ENCODE measurements at regions not wholly inside any gene's neighbourhood (a gene's known extent, or its start where the extent isn't known, plus 50 kb on each side); places are given as distances from the start of the nearest gene placed in this dataset.

GRCh38 chr6:66814156-66814555 is 1107.1 kb upstream of the EYS start:
- TF ChIP-seq, protein P1, sequence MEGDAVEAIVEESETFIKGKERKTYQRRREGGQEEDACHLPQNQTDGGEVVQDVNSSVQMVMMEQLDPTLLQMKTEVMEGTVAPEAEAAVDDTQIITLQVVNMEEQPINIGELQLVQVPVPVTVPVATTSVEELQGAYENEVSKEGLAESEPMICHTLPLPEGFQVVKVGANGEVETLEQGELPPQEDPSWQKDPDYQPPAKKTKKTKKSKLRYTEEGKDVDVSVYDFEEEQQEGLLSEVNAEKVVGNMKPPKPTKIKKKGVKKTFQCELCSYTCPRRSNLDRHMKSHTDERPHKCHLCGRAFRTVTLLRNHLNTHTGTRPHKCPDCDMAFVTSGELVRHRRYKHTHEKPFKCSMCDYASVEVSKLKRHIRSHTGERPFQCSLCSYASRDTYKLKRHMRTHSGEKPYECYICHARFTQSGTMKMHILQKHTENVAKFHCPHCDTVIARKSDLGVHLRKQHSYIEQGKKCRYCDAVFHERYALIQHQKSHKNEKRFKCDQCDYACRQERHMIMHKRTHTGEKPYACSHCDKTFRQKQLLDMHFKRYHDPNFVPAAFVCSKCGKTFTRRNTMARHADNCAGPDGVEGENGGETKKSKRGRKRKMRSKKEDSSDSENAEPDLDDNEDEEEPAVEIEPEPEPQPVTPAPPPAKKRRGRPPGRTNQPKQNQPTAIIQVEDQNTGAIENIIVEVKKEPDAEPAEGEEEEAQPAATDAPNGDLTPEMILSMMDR (IDR thresholded peaks at IDR 0.05; ENCODE audit: borderline replicate concordance, insufficient read depth, low read depth, low read length), result no peak
- H3K4me3 ChIP-seq (ENCODE audit: low read depth, low read length), result no peak overlapping the region

DNA sequence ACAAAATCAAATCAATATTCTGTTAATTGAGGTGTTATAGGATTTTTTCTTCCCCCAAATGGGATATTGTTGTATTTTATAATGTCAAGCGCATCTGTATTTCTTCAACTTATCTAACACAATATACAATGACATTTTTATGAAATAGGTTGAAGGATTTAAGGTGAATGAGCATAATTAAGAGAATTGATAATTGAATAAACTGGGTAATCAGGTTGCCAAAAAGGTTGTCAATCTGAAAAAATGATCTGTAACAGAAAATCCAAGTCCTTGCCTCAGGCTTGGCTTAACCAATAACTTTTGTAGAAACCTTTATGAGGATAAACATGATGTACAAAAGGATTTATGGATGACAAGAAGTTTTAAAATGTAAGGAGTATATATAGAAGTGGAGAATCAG is 1101.7 kb upstream of the EYS start:
- no peak overlapping the region for H3K4me3 ChIP-seq (ENCODE audit: low read depth, low read length)

DNA sequence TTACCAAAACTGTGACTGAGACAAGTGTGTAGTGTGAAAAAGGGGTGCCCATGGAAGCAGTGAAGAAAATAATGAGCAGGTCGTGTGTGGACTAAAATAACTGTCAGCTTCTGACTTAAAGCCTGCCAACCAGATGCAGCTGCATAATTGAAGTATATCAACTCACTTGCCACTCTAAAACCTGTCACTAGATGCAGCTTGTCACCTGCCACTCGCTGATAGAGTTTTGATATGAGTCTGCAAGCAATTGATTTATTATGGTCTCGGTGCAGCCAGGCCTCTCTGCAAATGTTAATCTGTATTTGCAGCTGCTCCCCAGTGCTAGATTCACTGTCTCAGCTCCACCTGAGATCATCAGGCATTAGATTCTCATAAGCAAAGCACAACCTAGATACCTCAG is 1090.0 kb upstream of the EYS start:
- H3K4me3 ChIP-seq (ENCODE audit: low read depth, low read length), result no peak overlapping the region
- TF ChIP-seq, protein P1 (IDR thresholded peaks at IDR 0.05; ENCODE audit: borderline replicate concordance, insufficient read depth, low read depth, low read length), result no peak

More for the DNA sequence above, 1101.7 kb upstream of the EYS start:
- TF ChIP-seq, protein P1 (IDR thresholded peaks at IDR 0.05; ENCODE audit: borderline replicate concordance, insufficient read depth, low read depth, low read length), result no peak

DNA sequence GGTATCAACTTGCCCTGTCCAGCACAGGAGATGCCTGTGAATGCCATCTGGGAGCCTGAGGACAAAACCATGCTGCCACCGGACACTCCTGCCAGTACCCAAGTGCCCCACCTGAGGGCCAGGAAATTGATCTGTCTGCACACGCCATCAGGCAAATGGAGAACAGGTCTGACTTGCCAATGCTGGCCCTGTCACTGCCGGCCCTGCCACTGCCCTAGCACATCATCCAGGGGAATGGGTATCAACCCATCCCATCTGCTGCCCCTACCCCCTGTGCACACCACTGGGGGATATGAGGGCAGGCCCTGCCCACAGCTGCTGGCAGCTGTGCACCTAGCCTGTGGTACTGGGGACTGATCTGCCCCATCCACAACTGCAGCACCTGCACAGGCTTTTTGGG is 1081.6 kb upstream of the EYS start:
- TF ChIP-seq, protein P1 (IDR thresholded peaks at IDR 0.05; ENCODE audit: borderline replicate concordance, insufficient read depth, low read depth, low read length), result no peak
- no peak overlapping the region for H3K4me3 ChIP-seq (ENCODE audit: low read depth, low read length)

- TF ChIP-seq, protein P1 (IDR thresholded peaks at IDR 0.05; ENCODE audit: borderline replicate concordance, insufficient read depth, low read depth, low read length), result no peak
- no peak overlapping the region for H3K4me3 ChIP-seq (ENCODE audit: low read depth, low read length)
Observed at GRCh38 chr6:66772800-66773199, 1065.8 kb upstream of the EYS start.

- TF ChIP-seq, protein P1 (IDR thresholded peaks at IDR 0.05; ENCODE audit: borderline replicate concordance, insufficient read depth, low read depth, low read length), result no peak
Observed at GRCh38 chr6:66771626-66772025, 1064.6 kb upstream of the EYS start.

GRCh38 chr6:66751630-66752029 is 1044.6 kb upstream of the EYS start:
- TF ChIP-seq, protein P1 (IDR thresholded peaks at IDR 0.05; ENCODE audit: borderline replicate concordance, insufficient read depth, low read depth, low read length), result no peak
- H3K4me3 ChIP-seq (ENCODE audit: low read depth, low read length), result no peak overlapping the region

More at GRCh38 chr6:66771626-66772025, 1064.6 kb upstream of the EYS start:
- H3K4me3 ChIP-seq (ENCODE audit: low read depth, low read length), result no peak overlapping the region

Data from GM12875 (cell line).